SK-N-SH (cell line): ENCODE measurements at regions not wholly inside any gene's neighbourhood (a gene's known extent, or its start where the extent isn't known, plus 50 kb on each side); places are given as distances from the start of the nearest gene placed in this dataset.

Source experiments
- CTCF ChIP-seq: fragments of 200-600 bp; sonication (generic); IDR thresholded peaks from 2 replicates; pipeline ENCODE4 v1.6.1; 2017; ENCODE audit warnings: antibody characterized with exemption, mild to moderate bottlenecking, moderate library complexity
- NFIC ChIP-seq: IDR thresholded peaks from 2 replicates; pipeline ENCODE4 v1.4.0; 2012; ENCODE audit warnings: borderline replicate concordance
- POLR2AphosphoS5 ChIP-seq: IDR thresholded peaks from 2 replicates; pipeline ENCODE4 v1.6.1; 2012; ENCODE audit warnings: low read depth, low read length
- RAD21 ChIP-seq: IDR thresholded peaks from 2 replicates; pipeline ENCODE4 v1.6.1; 2012; ENCODE audit warnings: mild to moderate bottlenecking, low read length
- RFX5 ChIP-seq: IDR thresholded peaks from 2 replicates; pipeline ENCODE4 v1.6.1; 2012; ENCODE audit warnings: mild to moderate bottlenecking, improper control_type of control experiment, low read length
- SIN3A ChIP-seq: IDR thresholded peaks from 2 replicates; pipeline ENCODE4 v1.6.1; 2012; ENCODE audit warnings: low read depth, mild to moderate bottlenecking, low read length, moderate library complexity, borderline replicate concordance
- SMC3 ChIP-seq: IDR thresholded peaks from 2 replicates; pipeline ENCODE4 v1.6.1; 2012; ENCODE audit warnings: low read depth, low read length, improper control_type of control experiment
- TAF1 ChIP-seq: IDR thresholded peaks from 2 replicates; pipeline ENCODE4 v1.6.1; 2012; ENCODE audit warnings: low read depth, mild to moderate bottlenecking, low read length, moderate library complexity, borderline replicate concordance
- USF1 ChIP-seq: IDR thresholded peaks from 2 replicates; pipeline ENCODE4 v1.4.0; 2012; ENCODE audit warnings: low read depth, borderline replicate concordance
- USF2 ChIP-seq: fragments of 150-350 bp; IDR thresholded peaks from 2 replicates; pipeline ENCODE4 v1.6.1; 2017; ENCODE audit warnings: antibody characterized with exemption, low read length, low read depth, borderline replicate concordance
- YY1 ChIP-seq: IDR thresholded peaks from 2 replicates; pipeline ENCODE4 v1.4.0; 2012; ENCODE audit warnings: low read depth, mild to moderate bottlenecking

GRCh38 chr5:174282391-174282790, 236.9 kb downstream of the NSG2 start:
- TF ChIP-seq SIN3A, result no peak
- TF ChIP-seq SMC3, result no peak
- TF ChIP-seq RAD21, result no peak
- no peak for TF ChIP-seq CTCF
- no peak for TF ChIP-seq TAF1
- no peak for TF ChIP-seq USF1
- TF ChIP-seq NFIC, result no peak
- no peak for TF ChIP-seq POLR2AphosphoS5
- no peak for TF ChIP-seq RFX5
- TF ChIP-seq USF2, result no peak
- no peak for TF ChIP-seq YY1
